ENCODE measurements at regions not wholly inside any gene's neighbourhood (a gene's known extent, or its start where the extent isn't known, plus 50 kb on each side); places are given as distances from the start of the nearest gene placed in this dataset.
A peak's percentile ranks its signal among the peaks of the same experiment; 100 is the strongest.

DNA sequence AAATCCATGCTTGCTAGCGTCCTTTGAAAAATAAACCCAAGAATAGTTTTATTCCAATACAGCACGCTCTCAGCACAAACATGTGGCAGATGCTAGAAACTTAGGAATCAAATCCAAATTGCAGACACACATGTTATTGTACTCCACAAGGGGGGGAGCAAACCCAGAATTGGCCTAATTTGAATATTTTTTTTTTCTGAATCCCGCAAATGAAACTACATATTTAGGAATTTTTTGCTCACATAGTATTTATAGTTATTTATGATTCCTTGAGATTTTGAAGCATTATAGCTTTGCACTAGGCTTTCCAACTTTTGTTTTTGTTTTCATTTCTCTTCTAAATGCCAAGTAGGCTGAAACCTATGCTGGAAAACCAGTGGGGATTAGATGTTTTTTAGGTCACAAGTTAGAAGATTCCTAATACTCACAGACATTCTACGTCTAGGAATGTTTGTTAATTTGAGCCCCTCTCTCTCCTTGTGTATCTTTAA is 59.3 kb upstream of the CDH11 start:
- Histone ChIP-seq H3K36me3 (ENCODE audit: insufficient read depth, low read length) (no peaks in the 10 kb centered on the region), H3K9me3 (ENCODE audit: low read depth, low read length) (no peaks in the 10 kb centered on the region), H3K4me3 (peak overlapping the region; percentile 25; the same call in 1 of the 2 replicates), H3K27ac (peak overlapping the region; percentile 74), H3K9ac (ENCODE audit: insufficient read length) (peak overlapping the region; percentile 37)
- no peak for TF ChIP-seq FOXP2 (optimal IDR thresholded peaks at IDR 0.05; ENCODE audit: control extremely low read depth, extremely low read length, insufficient read depth)
- TF ChIP-seq POLR2AphosphoS5 (IDR thresholded peaks at IDR 0.05; ENCODE audit: borderline replicate concordance, low read depth, low read length) = no peak
- TF ChIP-seq EZH2 (IDR thresholded peaks at IDR 0.05) = no peak
- no peak for DNase-seq (ENCODE audit: low read depth, low spot score)

DNA sequence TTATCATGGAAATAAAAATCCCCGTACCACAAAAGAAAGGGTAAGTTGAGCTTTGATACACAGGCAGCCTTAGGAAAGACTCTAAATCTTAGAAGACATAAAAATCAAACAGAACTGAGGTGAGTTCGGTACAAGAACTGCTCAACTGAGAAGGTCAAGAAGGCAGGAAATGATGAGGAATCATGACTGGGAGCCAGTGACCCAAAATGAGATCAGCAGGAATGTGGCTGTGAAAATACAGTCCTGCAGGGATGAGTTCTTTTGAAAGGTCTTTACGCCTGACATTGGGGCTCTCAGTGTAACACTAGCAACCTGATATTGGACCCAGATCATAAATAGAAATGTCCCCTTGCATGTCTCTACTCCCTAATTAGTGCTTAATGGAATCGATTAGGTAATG is 56.3 kb upstream of the CDH11 start:
- no peak for TF ChIP-seq POLR2AphosphoS5 (IDR thresholded peaks at IDR 0.05; ENCODE audit: borderline replicate concordance, low read depth, low read length)
- TF ChIP-seq FOXP2 (optimal IDR thresholded peaks at IDR 0.05; ENCODE audit: control extremely low read depth, extremely low read length, insufficient read depth) = no peak
- no peak for TF ChIP-seq EZH2 (IDR thresholded peaks at IDR 0.05)
- no peak overlapping the region for H3K9ac ChIP-seq (ENCODE audit: insufficient read length)
- DNase-seq (ENCODE audit: low read depth, low spot score) = no peak
- H3K4me3 ChIP-seq = no peak overlapping the region
- H3K9me3 ChIP-seq (ENCODE audit: low read depth, low read length) = no peaks in the 10 kb centered on the region
- H3K36me3 ChIP-seq (ENCODE audit: insufficient read depth, low read length) = no peaks in the 10 kb centered on the region
- H3K27ac ChIP-seq = no peak overlapping the region

DNA sequence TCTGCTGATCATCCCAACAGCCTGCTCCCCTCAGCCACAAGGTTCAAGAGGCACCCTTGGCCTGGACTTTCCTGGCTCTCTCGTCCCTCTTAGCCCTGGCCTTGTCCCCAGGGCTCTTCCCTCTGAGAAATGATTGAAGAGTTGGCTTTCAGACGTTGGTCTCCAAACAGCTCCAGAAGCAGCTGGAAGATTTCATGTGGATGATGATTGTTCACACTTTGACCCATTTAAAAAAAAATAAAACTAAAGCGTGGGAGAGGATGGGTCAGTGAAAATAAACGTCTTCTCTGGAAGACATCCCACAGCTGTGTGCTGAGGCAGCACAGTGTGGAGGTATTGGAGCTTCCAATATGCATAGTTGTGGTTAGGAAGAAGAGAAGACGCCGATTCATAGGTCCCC is 54.7 kb upstream of the CDH11 start:
- DNase-seq (ENCODE audit: low read depth, low spot score) = no peak

DNA sequence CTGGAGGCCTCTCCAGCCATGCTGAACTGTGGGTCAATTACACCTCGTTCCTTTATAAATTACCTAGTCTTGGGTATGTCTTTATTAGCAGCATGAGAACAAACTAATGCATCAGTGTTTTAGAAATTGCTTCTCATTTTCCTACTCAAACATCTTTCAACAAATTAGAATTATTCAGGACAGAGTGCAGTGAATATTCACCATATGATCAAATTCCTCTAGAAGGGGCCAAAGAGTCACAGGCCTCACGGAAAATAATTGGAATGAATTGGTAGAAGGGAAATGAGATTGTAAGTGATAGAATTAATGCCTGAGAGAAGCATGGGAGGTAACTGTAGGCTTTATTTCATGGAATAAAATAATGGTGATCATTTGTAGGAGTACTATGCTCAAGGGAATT is 50.5 kb upstream of the CDH11 start:
- no peak for TF ChIP-seq POLR2AphosphoS5 (IDR thresholded peaks at IDR 0.05; ENCODE audit: borderline replicate concordance, low read depth, low read length)
- no peak for TF ChIP-seq EZH2 (IDR thresholded peaks at IDR 0.05)
- TF ChIP-seq FOXP2 (optimal IDR thresholded peaks at IDR 0.05; ENCODE audit: control extremely low read depth, extremely low read length, insufficient read depth) = no peak
- Histone ChIP-seq H3K9me3 (ENCODE audit: low read depth, low read length) (no peaks in the 10 kb centered on the region), H3K27ac (no peak overlapping the region), H3K36me3 (ENCODE audit: insufficient read depth, low read length) (no peaks in the 10 kb centered on the region), H3K9ac (ENCODE audit: insufficient read length) (no peak overlapping the region), H3K4me3 (no peak overlapping the region)
- no peak for DNase-seq (ENCODE audit: low read depth, low spot score)

More for the DNA sequence above, 54.7 kb upstream of the CDH11 start:
- H3K36me3 ChIP-seq (ENCODE audit: insufficient read depth, low read length) = no peaks in the 10 kb centered on the region
- TF ChIP-seq FOXP2 (optimal IDR thresholded peaks at IDR 0.05; ENCODE audit: control extremely low read depth, extremely low read length, insufficient read depth) (no peak), EZH2 (IDR thresholded peaks at IDR 0.05) (no peak), POLR2AphosphoS5 (IDR thresholded peaks at IDR 0.05; ENCODE audit: borderline replicate concordance, low read depth, low read length) (no peak)
- no peaks in the 10 kb centered on the region for H3K9me3 ChIP-seq (ENCODE audit: low read depth, low read length)
- no peak overlapping the region for H3K9ac ChIP-seq (ENCODE audit: insufficient read length)
- H3K4me3 ChIP-seq = no peak overlapping the region
- H3K27ac ChIP-seq = no peak overlapping the region
